ENCODE measurements at regions not wholly inside any gene's neighbourhood (a gene's known extent, or its start where the extent isn't known, plus 50 kb on each side); places are given as distances from the start of the nearest gene placed in this dataset.
"Not testable (repeated sequence)": the region's sequence is repeated elsewhere in the genome, so short reads cannot be mapped to it uniquely, and the experiment has no call there.

GRCh38 chr12:100083308-100083707, 59.4 kb downstream of the BLTP3B start:
- no peak for DNase-seq (ENCODE audit: extremely low read depth, low read depth)

- DNase-seq (ENCODE audit: extremely low read depth, low read depth): not testable (repeated sequence)
Measured at GRCh38 chr12:100078777-100079176, 63.9 kb downstream of the BLTP3B start.

- peak; percentile 2 for DNase-seq (ENCODE audit: extremely low read depth, low read depth)
Measured at GRCh38 chr12:100077367-100077766, 65.3 kb downstream of the BLTP3B start.

- no peak for DNase-seq (ENCODE audit: extremely low read depth, low read depth)
Measured at GRCh38 chr12:100075598-100075997, 67.1 kb downstream of the BLTP3B start.

GRCh38 chr12:100069795-100070194, 72.9 kb downstream of the BLTP3B start:
- DNase-seq (ENCODE audit: extremely low read depth, low read depth): no peak

GRCh38 chr12:100068305-100068704, 74.4 kb downstream of the BLTP3B start:
- DNase-seq (ENCODE audit: extremely low read depth, low read depth): no peak

- no peak for DNase-seq (ENCODE audit: extremely low read depth, low read depth)
Measured at GRCh38 chr12:100061814-100062213, 77.1 kb upstream of the ANKS1B start.

- DNase-seq (ENCODE audit: extremely low read depth, low read depth): no peak
Measured at GRCh38 chr12:100058482-100059029, 73.8 kb upstream of the ANKS1B start.

- DNase-seq (ENCODE audit: extremely low read depth, low read depth): not testable (repeated sequence)
Measured at GRCh38 chr12:100046202-100046601, 61.5 kb upstream of the ANKS1B start.

- no peak for DNase-seq (ENCODE audit: extremely low read depth, low read depth)
Measured at GRCh38 chr12:100044266-100044665, 59.5 kb upstream of the ANKS1B start.

GRCh38 chr12:100043631-100044030, 58.9 kb upstream of the ANKS1B start:
- DNase-seq (ENCODE audit: extremely low read depth, low read depth): no peak

Data from NCI-H460 (cell line).